HCT116 (cell line): ENCODE measurements at regions not wholly inside any gene's neighbourhood (a gene's known extent, or its start where the extent isn't known, plus 50 kb on each side); places are given as distances from the start of the nearest gene placed in this dataset.

Experiments used
- ATAC-seq: fragments of 200-7000 bp; cut with Tn5 transposase; 2 replicates; pipeline ENCODE4 v1.9.1; 2020; ENCODE audit warnings: mild to moderate bottlenecking, moderate library complexity
- BruUV-seq: library from RNA; stranded (reverse); fragments of 400-500 nt; replicated peaks from 2 replicates; lab custom pipeline; 2021; lab: Mats Ljungman, UMichigan
- CTCF ChIA-PET: fragments of 300-600 bp; sonication (Branson Sonifier 250); formaldehyde crosslinking; loops from one replicate; lab custom pipeline; 2021; ENCODE audit warnings: antibody characterized with exemption; lab: Charles Lee
- POLR2A ChIA-PET: fragments of 300-600, 350-600 bp; sonication (Branson Sonifier 250); formaldehyde crosslinking; loops from one replicate; lab custom pipeline; 2021; ENCODE audit warnings: antibody characterized with exemption; lab: Charles Lee
- RAD21 ChIA-PET, 2 experiments: fragments of 300-600 bp; sonication (Branson Sonifier 250); formaldehyde crosslinking; loops; one replicate each; lab custom pipeline; 2023; ENCODE audit warnings: low total read pairs in 2 of 2; ENCODE audit not compliant: uncharacterized antibody in 2 of 2, unreplicated experiment in 2 of 2, low non-redundant PET in 1 of 2; lab: Charles Lee
- DNase-seq: peaks from one replicate; pipeline ENCODE4 v3.0.0-alpha.2; 2010; ENCODE audit warnings: low read depth, low spot score
- H2AFZ ChIP-seq: fragments of 200-600 bp; shearing (Covaris generic), sonication (generic); 2 replicates; pipeline ENCODE4 v1.6.1; 2017; ENCODE audit warnings: low read depth, mixed run types, mixed read lengths, antibody characterized with exemption, low read length; ENCODE audit not compliant: poor library complexity, severe bottlenecking
- H3K27ac ChIP-seq: 2 replicates; pipeline ENCODE4 v1.5.1; 2012; ENCODE audit warnings: low read depth, low read length
- H3K27me3 ChIP-seq: fragments of 200-600 bp; sonication (generic); 2 replicates; pipeline ENCODE4 v1.6.1; 2016; ENCODE audit warnings: mixed run types, low read length, mixed read lengths; ENCODE audit not compliant: insufficient read depth
- H3K36me3 ChIP-seq, 2 experiments: fragments of 200-500 bp in 1 of 2; fragments of 200-600 bp in 1 of 2; sonication (Bioruptor generic) in 1 of 2; sonication (generic) in 1 of 2; 2 replicates each; pipeline versions ENCODE4 v1.5.1 to v1.6.1; 2014 to 2016; ENCODE audit warnings: low read length in 2 of 2, inconsistent platforms in 1 of 2, mixed read lengths in 1 of 2, mixed run types in 1 of 2; ENCODE audit not compliant: insufficient read depth in 2 of 2, control insufficient read depth in 1 of 2
- H3K4me1 ChIP-seq, 2 experiments: fragments of 200-600 bp in 1 of 2; sonication (generic) in 1 of 2; 2 replicates each; pipeline versions ENCODE4 v1.5.1 to v1.6.1; 2012 to 2017; ENCODE audit warnings: low read length in 2 of 2, inconsistent platforms in 1 of 2, mild to moderate bottlenecking in 1 of 2, mixed read lengths in 1 of 2, mixed run types in 1 of 2, moderate library complexity in 1 of 2; ENCODE audit not compliant: insufficient read depth in 2 of 2, control insufficient read depth in 1 of 2
- H3K4me2 ChIP-seq: fragments of 200-600 bp; sonication (generic); 2 replicates; pipeline ENCODE4 v1.6.1; 2017; ENCODE audit warnings: mixed run types, low read length, mixed read lengths
- H3K4me3 ChIP-seq, 2 experiments: fragments of 200-600 bp in 1 of 2; sonication (generic) in 1 of 2; replicated peaks in 1 of 2; 2 replicates each; pipeline ENCODE4 v1.5.1; 2011 to 2016; ENCODE audit warnings: low read length in 2 of 2, control low read depth in 1 of 2, low read depth in 1 of 2, mild to moderate bottlenecking in 1 of 2, mixed read lengths in 1 of 2, mixed run types in 1 of 2
- H3K79me2 ChIP-seq: fragments of 200-600 bp; sonication (generic); 2 replicates; pipeline ENCODE4 v1.6.1; 2017; ENCODE audit warnings: mild to moderate bottlenecking, mixed run types, low read length, moderate library complexity, mixed read lengths; ENCODE audit not compliant: insufficient read depth
- H3K9ac ChIP-seq: fragments of 200-600 bp; sonication (generic); 2 replicates; pipeline ENCODE4 v1.6.1; 2016; ENCODE audit warnings: low read length, mixed read lengths
- H3K9me2 ChIP-seq: fragments of 200-600 bp; sonication (generic), shearing (Covaris generic); 2 replicates; pipeline ENCODE4 v1.6.1; 2017; ENCODE audit warnings: mixed run types, mild to moderate bottlenecking, moderate library complexity; ENCODE audit not compliant: insufficient read depth
- H3K9me3 ChIP-seq, 2 experiments: fragments of 200-500 bp in 1 of 2; fragments of 200-600 bp in 1 of 2; sonication (Bioruptor generic) in 1 of 2; sonication (generic) in 1 of 2; 2 replicates each; pipeline ENCODE4 v1.6.1; 2014 to 2017; ENCODE audit warnings: low read length in 2 of 2, mixed read lengths in 2 of 2, inconsistent platforms in 1 of 2, low read depth in 1 of 2, mild to moderate bottlenecking in 1 of 2, mixed run types in 1 of 2, moderate library complexity in 1 of 2; ENCODE audit not compliant: control insufficient read depth in 1 of 2, insufficient read depth in 1 of 2
- H4K20me1 ChIP-seq: fragments of 200-600 bp; sonication (generic), shearing (Covaris generic); 2 replicates; pipeline ENCODE4 v1.6.1; 2017; ENCODE audit warnings: mixed run types, mild to moderate bottlenecking, moderate library complexity; ENCODE audit not compliant: insufficient read depth
- CBX3 ChIP-seq: IDR thresholded peaks from 2 replicates; pipeline ENCODE4 v1.6.1; 2012; ENCODE audit warnings: low read depth
- EGR1 ChIP-seq: IDR thresholded peaks from 2 replicates; pipeline ENCODE4 v1.6.1; 2012; ENCODE audit warnings: low read depth
- ELF1 ChIP-seq: IDR thresholded peaks from 2 replicates; pipeline ENCODE4 v1.6.1; 2012; ENCODE audit warnings: low read depth, borderline replicate concordance
- EZH2 ChIP-seq: fragments of 200-600 bp; sonication (generic); IDR thresholded peaks from 2 replicates; pipeline ENCODE4 v1.6.1; 2017; ENCODE audit warnings: antibody characterized with exemption, mixed run types
- EZH2phosphoT487 ChIP-seq: fragments of 200-600 bp; IDR thresholded peaks from 2 replicates; pipeline ENCODE4 v1.6.1; 2018; ENCODE audit warnings: antibody characterized with exemption, borderline replicate concordance
- FOSL1 ChIP-seq: IDR thresholded peaks from 2 replicates; pipeline ENCODE4 v1.6.1; 2012; ENCODE audit warnings: low read depth
- JUND ChIP-seq: IDR thresholded peaks from 2 replicates; pipeline ENCODE4 v1.6.1; 2012
- MAX ChIP-seq: IDR thresholded peaks from 2 replicates; pipeline ENCODE4 v1.6.1; 2012
- POLR2AphosphoS5 ChIP-seq: IDR thresholded peaks from 2 replicates; pipeline ENCODE4 v1.6.1; 2011; ENCODE audit warnings: mild to moderate bottlenecking, low read depth, low read length, moderate library complexity
- RAD21 ChIP-seq: IDR thresholded peaks from 2 replicates; pipeline ENCODE4 v1.6.1; 2012; ENCODE audit warnings: low read depth, mild to moderate bottlenecking
- REST ChIP-seq: IDR thresholded peaks from 2 replicates; pipeline ENCODE4 v1.6.1; 2012; ENCODE audit warnings: low read depth
- SP1 ChIP-seq: IDR thresholded peaks from 2 replicates; pipeline ENCODE4 v1.6.1; 2012; ENCODE audit warnings: low read depth
- TCF7L2 ChIP-seq: IDR thresholded peaks from 2 replicates; pipeline ENCODE4 v1.7.0; 2011; ENCODE audit warnings: borderline replicate concordance, inconsistent platforms; ENCODE audit not compliant: insufficient read depth, insufficient read length; ENCODE audit errors: extremely low read depth
- YY1 ChIP-seq: IDR thresholded peaks from 2 replicates; pipeline ENCODE4 v1.6.1; 2011; ENCODE audit warnings: low read length, low read depth, moderate library complexity, mild to moderate bottlenecking; ENCODE audit not compliant: insufficient replicate concordance; ENCODE audit errors: extremely low read depth
- ZFX ChIP-seq: fragments of 450-650 bp; IDR thresholded peaks from 2 replicates; pipeline ENCODE4 v1.6.1; 2017
- intact Hi-C: fragments of 100-400 bp; cut with micrococcal nuclease; formaldehyde crosslinking; loops from 2 replicates; pipeline ENCODE4 v1.10.0; 2022

- ATAC-seq: peak; percentile 38; the same call in 1 of the 2 replicates
- ChIA-PET RAD21 (no interaction called here), CTCF (no interaction called here), POLR2A (interaction anchor here (0.6 kb wide), 1 partner anchor 258 kb away, joined by 4 read pairs; no protein-coding TSS in a partner anchor)
- no peak for DNase-seq
- Histone ChIP-seq H3K9me2 (no peaks in the 10 kb centered on the region), H3K9ac (no peak overlapping the region), H3K36me3 (no peaks in the 10 kb centered on the region), H3K27ac (no peak overlapping the region), H3K79me2 (no peaks in the 10 kb centered on the region), H3K9me3 (no peaks in the 10 kb centered on the region), H3K4me1 (peaks cover 0 to 43% of the 10 kb centered on the region in 2 experiments; a peak in 3 of 4 replicates), H4K20me1 (no peaks in the 10 kb centered on the region), H3K4me2 (peak overlapping the region; percentile 47), H3K27me3 (no peaks in the 10 kb centered on the region), H2AFZ (no peak overlapping the region), H3K4me3 (no peak overlapping the region)
- no TSS peak for BruUV-seq
- intact Hi-C loops: no loop called here
- no peak for TF ChIP-seq SP1
- no peak for TF ChIP-seq POLR2AphosphoS5
- TF ChIP-seq TCF7L2: no peak
- no peak for TF ChIP-seq MAX
- no peak for TF ChIP-seq CBX3
- no peak for TF ChIP-seq ELF1
- TF ChIP-seq ZFX: no peak
- no peak for TF ChIP-seq EZH2phosphoT487
- TF ChIP-seq REST: no peak
- TF ChIP-seq FOSL1: no peak
- no peak for TF ChIP-seq EZH2
- no peak for TF ChIP-seq YY1
- no peak for TF ChIP-seq EGR1
- no peak for TF ChIP-seq JUND
- no peak for TF ChIP-seq RAD21
Observed at GRCh38 chr9:38177680-38178079, 108.7 kb upstream of the SHB start.
